AG04449 (cell line): ENCODE measurements at regions not wholly inside any gene's neighbourhood (a gene's known extent, or its start where the extent isn't known, plus 50 kb on each side); places are given as distances from the start of the nearest gene placed in this dataset.

Experiments used
- CTCF ChIA-PET: fragments of 350-600 bp; formaldehyde crosslinking; extraction: SDS; loops from one replicate; lab custom pipeline; 2021; ENCODE audit warnings: antibody characterized with exemption; lab: Yijun Ruan, JAX
- POLR2A ChIA-PET: fragments of 400-600, 350-600 bp; formaldehyde crosslinking; extraction: SDS; loops from one replicate; lab custom pipeline; 2020; ENCODE audit warnings: antibody characterized with exemption, inconsistent platforms; lab: Yijun Ruan, JAX
- DNase-seq: peaks from one replicate; pipeline ENCODE4 v3.0.0-alpha.2; 2010; ENCODE audit warnings: low read depth, low spot score
- H3K4me3 ChIP-seq: 2 replicates; pipeline ENCODE4 v1.5.1; 2011; ENCODE audit warnings: low read depth, mild to moderate bottlenecking, control low read depth, low read length
- TF ChIP-seq, protein P1 (sequence below): IDR thresholded peaks from one replicate; pipeline ENCODE4 v1.5.1; 2011; ENCODE audit warnings: mild to moderate bottlenecking, moderate library complexity, low read length, control low read depth, inconsistent platforms; ENCODE audit not compliant: insufficient read depth; ENCODE audit errors: missing control alignments

DNA sequence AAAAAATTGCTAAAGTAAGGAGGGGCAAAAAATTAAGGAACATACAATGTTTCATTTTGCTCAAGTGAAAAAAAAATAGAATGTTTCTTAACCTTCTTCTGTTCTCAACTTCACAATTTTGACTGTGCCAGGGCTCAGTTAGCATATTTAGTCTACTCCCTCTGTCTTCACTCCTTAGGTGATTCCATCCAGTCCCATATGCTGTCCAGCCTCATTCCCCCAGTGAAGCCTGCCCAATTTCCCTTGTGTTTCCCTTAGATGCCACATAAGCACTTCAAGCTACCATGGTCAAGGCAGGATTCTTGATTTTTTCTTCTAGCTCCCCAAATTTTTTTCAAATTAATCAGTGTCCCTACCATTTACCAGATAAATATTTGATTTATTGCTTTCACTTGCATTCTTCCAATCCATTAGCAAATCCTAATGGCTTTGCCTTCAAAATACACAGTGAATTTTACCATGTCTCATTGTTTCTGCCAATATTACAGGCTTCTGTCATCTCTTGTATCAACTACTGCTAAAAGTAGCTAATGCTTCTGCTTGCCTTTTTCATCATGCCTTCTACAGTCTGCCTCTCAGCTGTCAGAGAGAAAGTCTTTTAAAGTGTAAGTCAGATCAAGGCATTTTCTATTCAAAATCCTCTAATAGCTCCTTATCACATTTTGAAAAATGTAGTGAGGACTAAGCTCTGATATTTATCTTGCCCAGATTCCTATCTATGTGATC lies 166.8 kb downstream of the MACC1 start:
- ChIA-PET POLR2A (no interaction called here), CTCF (no interaction called here)
- TF ChIP-seq, protein P1, sequence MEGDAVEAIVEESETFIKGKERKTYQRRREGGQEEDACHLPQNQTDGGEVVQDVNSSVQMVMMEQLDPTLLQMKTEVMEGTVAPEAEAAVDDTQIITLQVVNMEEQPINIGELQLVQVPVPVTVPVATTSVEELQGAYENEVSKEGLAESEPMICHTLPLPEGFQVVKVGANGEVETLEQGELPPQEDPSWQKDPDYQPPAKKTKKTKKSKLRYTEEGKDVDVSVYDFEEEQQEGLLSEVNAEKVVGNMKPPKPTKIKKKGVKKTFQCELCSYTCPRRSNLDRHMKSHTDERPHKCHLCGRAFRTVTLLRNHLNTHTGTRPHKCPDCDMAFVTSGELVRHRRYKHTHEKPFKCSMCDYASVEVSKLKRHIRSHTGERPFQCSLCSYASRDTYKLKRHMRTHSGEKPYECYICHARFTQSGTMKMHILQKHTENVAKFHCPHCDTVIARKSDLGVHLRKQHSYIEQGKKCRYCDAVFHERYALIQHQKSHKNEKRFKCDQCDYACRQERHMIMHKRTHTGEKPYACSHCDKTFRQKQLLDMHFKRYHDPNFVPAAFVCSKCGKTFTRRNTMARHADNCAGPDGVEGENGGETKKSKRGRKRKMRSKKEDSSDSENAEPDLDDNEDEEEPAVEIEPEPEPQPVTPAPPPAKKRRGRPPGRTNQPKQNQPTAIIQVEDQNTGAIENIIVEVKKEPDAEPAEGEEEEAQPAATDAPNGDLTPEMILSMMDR: no peak
- H3K4me3 ChIP-seq: no peak overlapping the region
- DNase-seq: no peak

DNA sequence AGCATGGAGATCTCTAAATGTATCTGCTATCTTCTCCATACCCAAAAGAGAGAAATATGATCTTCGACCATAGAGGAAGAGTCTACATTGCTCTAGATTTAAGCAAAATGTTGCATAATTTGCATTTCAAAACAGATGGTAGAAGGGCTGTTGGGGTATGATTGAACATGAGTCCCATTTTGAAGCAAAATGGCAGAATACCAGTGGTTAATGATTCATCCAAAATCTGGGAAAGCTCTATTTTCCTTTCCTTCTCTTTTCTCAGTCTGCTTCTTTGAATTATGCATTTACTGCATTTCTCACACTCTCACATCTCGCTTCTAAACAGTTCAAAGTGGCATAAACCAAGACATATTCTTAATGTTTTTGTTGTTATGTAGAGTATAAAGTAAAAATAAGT lies 178.5 kb downstream of the MACC1 start:
- no peak for DNase-seq
- ChIA-PET POLR2A (no interaction called here), CTCF (no interaction called here)
- TF ChIP-seq, protein P1: no peak
- no peak overlapping the region for H3K4me3 ChIP-seq

GRCh38 chr7:20035279-20035875 lies 181.8 kb downstream of the MACC1 start:
- ChIA-PET CTCF (no interaction called here), POLR2A (no interaction called here)
- H3K4me3 ChIP-seq: no peak overlapping the region
- TF ChIP-seq, protein P1: no peak
- DNase-seq: no peak

- ChIA-PET CTCF (no interaction called here), POLR2A (no interaction called here)
- H3K4me3 ChIP-seq: no peak overlapping the region
These were observed 183.4 kb downstream of the MACC1 start for GRCh38 chr7:20033621-20034400.

GRCh38 chr7:20032741-20033140 lies 184.4 kb downstream of the MACC1 start:
- ChIA-PET CTCF (no interaction called here), POLR2A (no interaction called here)
- TF ChIP-seq, protein P1: no peak
- no peak for DNase-seq
- H3K4me3 ChIP-seq: no peak overlapping the region

More at GRCh38 chr7:20033621-20034400, 183.4 kb downstream of the MACC1 start:
- TF ChIP-seq, protein P1: no peak
- peak; percentile 73 for DNase-seq

GRCh38 chr7:20030915-20031362 lies 186.2 kb downstream of the MACC1 start:
- POLR2A ChIA-PET: interaction anchor here (1.2 kb wide), 1 partner anchor 191 kb away, joined by 3 read pairs; no protein-coding TSS in a partner anchor
- TF ChIP-seq, protein P1: no peak
- H3K4me3 ChIP-seq: no peak overlapping the region
- no peak for DNase-seq
- CTCF ChIA-PET: interaction anchor here (1.0 kb wide), 1 partner anchor 47 kb away, joined by 3 read pairs; no protein-coding TSS in a partner anchor
